Iris pigment epithelial cell (primary cell): ENCODE measurements at regions not wholly inside any gene's neighbourhood (a gene's known extent, or its start where the extent isn't known, plus 50 kb on each side); places are given as distances from the start of the nearest gene placed in this dataset.
"Not testable (repeated sequence)": the region's sequence is repeated elsewhere in the genome, so short reads cannot be mapped to it uniquely, and the experiment has no call there.

Experiments
- DNase-seq: peaks from one replicate; pipeline ENCODE4 v3.0.0-alpha.2; 2011; ENCODE audit warnings: low read depth

DNA sequence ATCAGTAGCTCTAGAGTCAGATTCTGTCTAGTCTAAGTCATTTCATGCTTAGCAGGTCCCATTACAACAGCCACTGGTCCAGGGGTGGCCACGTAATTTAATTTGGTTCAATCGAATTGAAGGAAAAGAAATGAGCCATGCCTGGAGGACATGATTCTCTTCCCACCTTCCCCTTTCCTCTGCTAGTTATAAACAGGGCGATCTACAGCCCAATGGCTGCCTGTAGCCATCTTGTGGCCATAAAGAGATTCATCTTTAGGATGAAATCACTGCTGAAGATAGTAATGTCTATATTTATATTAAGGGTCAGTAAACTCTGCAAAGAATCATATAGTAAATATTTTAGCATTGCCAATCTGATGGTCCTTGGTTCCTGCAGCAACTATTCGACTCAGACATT, 107.4 kb downstream of the SPDYE17 start:
- peak; percentile 27 for DNase-seq

GRCh38 chr7:76918619-76919018, 113.5 kb downstream of the SPDYE17 start:
- not testable (repeated sequence) for DNase-seq

GRCh38 chr7:76914361-76914760, 117.8 kb downstream of the SPDYE17 start:
- not testable (repeated sequence) for DNase-seq

GRCh38 chr7:76912011-76912814, 119.9 kb downstream of the SPDYE17 start:
- not testable (repeated sequence) for DNase-seq

DNA sequence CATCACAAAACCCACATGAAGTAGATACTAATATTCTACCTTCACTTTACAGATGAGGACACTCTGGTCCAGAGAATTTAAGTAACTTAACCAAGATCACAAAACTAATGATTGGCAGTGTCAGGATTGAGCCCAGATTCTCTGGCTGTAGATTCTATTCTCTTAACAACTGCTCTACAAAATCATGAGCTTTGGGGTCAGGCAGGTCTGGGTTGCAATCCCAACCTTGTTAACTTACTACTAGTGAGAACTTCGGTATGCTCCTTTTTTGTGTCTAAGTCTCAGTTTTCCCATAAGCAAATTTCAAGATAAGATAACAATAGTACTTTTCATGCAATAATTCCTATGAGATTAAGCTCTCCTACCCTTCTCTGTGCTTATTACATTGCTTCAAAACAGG, 127.5 kb downstream of the SPDYE17 start:
- not testable (repeated sequence) for DNase-seq

DNA sequence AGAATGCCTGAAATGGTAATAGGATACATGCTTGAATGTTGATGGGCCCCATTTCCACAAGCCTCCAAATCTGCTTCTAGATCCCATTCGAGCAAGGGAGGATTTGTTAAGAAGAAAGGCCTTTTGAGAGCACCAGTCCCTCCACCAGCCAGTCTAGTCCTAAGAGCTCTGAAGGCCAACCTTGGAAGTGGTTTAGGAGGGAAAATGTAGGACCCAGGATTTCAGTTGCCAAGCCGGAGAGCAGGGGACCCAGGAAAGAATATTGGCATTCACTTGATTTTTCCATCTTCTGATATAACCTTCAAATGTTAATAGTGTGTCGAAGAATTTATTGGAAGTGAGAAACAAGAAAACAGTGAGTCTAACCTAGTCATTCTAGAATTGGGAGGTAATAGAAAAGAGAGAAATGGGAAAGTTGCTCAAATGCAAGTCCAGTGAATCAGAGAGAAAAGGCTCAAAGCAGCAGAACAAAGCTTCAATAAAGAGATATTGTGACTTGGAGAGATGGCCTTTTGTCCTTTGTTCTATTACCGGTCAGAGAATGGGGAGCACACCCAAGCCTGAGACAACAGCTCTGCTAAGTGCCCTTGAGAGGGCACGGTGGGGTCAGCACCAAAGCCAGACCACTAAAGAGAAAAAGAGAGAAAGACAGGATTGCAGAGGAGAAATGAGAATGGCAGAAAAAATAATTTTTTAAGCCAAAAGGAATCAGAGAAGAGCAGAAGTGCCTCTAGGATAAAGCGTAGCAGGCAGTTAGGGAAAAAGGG, 130.0 kb downstream of the SPDYE17 start:
- not testable (repeated sequence) for DNase-seq

GRCh38 chr7:76898807-76899206, 133.4 kb downstream of the SPDYE17 start:
- DNase-seq = not testable (repeated sequence)

DNA sequence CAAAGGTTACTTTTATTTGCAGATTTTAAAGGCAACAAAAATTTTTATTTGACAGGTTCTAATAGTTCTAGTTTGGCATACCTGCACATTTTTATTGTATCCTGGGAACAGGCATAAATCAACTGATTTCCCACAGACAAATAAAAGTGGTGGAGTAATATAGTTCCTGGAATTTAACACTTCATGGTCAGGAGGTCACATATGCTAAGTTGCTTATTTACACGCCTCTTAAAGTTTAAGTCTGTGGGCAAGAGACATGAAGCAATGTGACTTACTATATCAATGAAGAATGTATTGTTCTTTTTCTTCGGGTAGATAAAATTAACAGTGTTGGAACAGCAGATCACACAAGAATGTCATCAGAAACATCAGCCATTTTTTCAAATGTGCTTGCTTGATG, 135.2 kb downstream of the SPDYE17 start:
- DNase-seq = peak; percentile 88

GRCh38 chr7:76895696-76896095, 136.5 kb downstream of the SPDYE17 start:
- DNase-seq = not testable (repeated sequence)

GRCh38 chr7:76891771-76892170, 140.4 kb downstream of the SPDYE17 start:
- peak; percentile 78 for DNase-seq

- not testable (repeated sequence) for DNase-seq
These were observed 152.3 kb downstream of the SPDYE17 start for GRCh38 chr7:76879733-76880288.

DNA sequence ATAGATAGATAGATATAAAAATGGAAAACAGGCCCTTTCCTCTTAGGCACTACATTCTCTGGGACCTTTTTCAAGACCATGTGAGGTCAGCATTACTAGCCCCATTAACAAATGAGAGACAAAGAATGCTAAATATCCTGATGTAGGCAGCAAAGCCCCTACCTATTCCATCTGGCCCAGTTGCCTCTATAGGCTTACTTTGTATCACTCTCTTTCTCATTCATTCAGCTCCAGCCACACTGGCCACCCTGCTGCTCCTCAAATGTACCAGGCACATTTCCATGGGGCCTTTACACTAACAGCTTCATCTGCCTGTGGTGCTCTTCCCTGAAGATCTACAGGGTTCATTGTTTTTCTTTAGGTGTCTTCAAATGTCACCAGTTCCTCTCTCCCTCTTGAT, 156.4 kb downstream of the SPDYE17 start:
- DNase-seq = not testable (repeated sequence)

- not testable (repeated sequence) for DNase-seq
These were observed 161.7 kb downstream of the SPDYE17 start for GRCh38 chr7:76870504-76870808.

GRCh38 chr7:76867364-76867889, 164.7 kb downstream of the SPDYE17 start:
- not testable (repeated sequence) for DNase-seq

GRCh38 chr7:76863150-76863773, 168.9 kb downstream of the SPDYE17 start:
- not testable (repeated sequence) for DNase-seq

GRCh38 chr7:76862241-76862640, 169.9 kb downstream of the SPDYE17 start:
- not testable (repeated sequence) for DNase-seq

DNA sequence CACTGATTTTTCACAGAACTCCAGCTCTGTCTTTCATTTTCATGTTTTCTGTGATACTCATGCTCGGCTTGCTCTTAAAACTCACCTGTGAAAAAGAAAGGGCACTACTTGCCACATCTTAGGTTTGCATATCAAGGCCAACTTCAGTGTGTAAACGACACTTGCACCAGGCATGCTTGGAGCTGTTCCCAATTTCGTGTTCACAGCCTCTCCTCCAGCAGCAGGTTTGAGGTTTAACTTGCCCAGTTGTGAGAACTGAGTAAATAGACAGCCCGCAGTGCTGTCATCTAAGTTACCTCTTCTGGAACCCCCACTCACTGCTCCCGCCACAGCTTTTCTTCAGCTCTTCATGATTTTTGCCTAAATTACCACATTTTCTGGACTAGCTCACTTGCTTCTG, 172.2 kb downstream of the SPDYE17 start:
- not testable (repeated sequence) for DNase-seq

DNA sequence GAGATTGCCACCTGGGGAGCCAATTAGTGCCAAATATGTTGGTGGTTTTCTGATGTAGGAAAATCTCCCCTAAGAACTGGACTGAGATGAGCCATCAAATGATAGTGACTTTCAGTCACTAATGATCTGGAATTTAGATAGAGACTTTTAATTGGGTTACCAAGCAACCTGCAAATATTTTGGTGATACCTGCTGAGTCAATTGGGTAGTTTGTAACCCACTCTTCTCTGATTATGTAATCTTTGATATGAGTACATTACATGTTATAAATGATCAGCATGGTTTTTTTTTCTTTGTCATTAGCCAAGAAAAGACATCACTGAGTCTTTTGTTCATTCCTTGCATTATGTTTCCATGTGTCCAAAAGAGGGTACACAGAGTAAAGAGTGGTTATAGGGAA, 177.5 kb downstream of the SPDYE17 start:
- not testable (repeated sequence) for DNase-seq

DNA sequence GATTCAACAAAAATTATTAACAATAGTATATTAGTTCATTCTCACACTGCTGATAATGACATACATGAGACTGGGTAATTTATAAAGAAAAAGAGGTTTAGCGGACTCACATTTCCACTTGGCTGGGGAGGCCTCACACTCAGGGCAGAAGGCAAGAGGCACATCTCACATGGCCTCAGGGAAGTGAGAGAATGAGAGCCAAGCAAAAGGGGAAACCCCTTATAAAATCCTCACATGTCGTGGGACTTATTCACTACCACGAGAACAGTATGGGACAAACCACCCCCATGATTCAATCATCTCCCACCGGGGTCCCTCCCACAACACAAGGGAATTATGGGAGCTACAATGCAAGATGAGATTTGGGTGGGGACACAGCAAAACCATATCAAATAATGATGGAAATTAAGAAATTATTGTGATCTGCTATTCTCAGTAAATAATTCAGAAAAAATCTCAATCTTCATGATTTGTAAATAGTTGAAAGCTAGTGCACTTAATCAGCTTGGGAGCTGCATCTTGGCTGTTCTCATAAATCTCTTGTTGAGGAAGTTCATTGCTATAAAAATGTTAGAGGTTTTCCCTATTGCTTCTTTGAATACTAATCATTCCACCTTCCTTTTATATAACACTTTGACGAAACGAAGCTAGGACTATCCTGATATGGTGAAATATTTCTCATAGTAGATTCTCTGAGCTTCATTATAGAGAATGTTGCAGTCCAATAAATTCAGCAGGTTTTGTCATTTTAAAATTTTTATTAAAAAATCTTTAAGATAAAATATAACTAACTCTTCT, 179.2 kb downstream of the SPDYE17 start:
- DNase-seq = not testable (repeated sequence)

DNA sequence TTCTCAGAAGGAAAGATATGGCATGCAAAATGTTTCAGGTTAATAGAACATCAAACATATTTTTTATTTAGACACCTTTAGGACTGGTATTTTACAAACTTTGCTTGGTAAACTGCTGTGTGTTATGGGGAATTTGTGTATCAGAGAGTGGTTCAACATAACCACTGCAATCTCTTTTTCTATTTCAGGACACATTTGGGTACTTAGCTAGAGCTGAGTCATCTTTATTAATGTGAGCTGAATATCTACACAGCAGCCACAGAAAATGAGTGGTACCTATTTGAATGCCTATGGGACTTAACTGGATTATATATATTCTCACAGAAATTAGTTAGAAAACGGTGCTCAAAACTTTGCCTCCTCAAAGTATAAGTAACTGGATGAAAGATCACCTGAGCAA, 179.8 kb downstream of the SPDYE17 start:
- DNase-seq = not testable (repeated sequence)

DNA sequence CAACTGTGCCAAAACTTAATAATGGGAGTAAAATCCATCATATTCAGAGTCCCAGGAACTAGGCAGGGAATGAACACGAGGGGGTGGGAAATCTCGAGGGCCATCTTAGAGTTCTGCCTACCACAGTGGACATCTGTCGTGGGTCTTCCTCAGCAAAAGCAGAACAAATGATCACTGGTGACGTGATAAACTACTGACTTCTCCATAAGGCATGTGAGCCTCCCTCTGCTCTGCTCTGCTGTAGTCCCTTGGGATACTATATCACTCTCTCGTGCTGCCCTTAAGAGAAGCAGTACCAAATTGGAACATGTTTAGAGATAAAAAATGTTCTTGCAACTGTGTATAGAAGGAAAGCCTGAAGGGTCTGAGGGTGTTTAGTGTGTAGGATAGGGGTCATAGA, 180.5 kb downstream of the SPDYE17 start:
- not testable (repeated sequence) for DNase-seq
